ENCODE measurements at regions not wholly inside any gene's neighbourhood (a gene's known extent, or its start where the extent isn't known, plus 50 kb on each side); places are given as distances from the start of the nearest gene placed in this dataset.

DNA sequence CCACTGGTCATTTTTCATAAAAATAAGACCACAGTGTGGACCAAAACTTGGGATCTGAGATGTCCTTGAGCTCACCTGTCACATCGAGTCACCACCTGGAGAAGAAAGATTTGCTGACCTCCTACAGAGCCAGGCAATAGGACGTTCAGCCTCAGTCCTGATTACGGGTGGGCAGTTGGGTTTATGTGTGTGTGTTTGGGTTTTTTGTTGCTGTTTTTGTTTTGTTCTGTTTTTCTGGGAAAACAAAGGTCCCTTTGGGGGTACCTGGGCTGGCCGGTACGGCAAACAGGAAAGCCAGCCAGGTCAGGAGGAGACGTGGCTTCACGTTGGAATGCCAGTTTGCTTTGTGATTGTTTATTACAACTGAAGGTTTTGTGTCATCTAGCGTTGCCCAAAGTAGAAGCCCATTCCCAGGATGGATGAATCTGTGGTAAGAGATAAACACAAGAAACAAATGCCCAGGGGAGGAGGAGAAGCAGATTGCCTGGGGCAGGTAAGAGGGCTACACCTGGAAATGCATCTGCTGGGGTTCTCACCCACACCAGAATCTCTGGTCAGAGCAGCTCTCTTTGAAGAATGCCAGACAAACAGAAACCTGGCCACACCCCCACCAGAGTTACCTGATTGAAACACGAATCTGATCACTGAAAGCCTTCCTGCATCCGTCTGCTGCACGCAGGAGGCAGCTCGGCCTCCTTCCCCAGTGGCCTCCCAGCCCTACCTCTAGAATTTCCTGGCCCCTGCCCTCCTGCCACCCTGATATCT, 100.1 kb upstream of the DIO3 start:
- no peak for DNase-seq

DNA sequence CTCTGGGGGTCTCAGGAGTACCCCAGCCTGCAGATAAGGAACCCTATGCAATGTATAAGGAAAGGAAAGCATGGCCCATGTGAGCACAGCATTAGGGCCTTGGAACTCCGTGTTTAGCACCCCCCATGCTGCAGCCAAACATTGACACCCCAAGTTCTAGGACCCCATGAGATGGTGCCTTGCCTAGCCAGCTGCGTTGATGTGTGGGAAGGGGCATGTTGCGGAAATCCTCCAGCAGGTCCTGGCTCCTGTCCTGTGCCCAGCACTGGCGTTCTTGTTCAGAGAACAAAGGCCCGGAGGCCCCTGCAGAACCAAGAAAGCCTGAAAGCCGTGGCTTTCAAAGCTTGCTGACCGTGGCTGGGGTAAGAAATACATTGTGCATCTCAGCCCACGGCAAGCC, 99.4 kb upstream of the DIO3 start:
- no peak for DNase-seq

DNA sequence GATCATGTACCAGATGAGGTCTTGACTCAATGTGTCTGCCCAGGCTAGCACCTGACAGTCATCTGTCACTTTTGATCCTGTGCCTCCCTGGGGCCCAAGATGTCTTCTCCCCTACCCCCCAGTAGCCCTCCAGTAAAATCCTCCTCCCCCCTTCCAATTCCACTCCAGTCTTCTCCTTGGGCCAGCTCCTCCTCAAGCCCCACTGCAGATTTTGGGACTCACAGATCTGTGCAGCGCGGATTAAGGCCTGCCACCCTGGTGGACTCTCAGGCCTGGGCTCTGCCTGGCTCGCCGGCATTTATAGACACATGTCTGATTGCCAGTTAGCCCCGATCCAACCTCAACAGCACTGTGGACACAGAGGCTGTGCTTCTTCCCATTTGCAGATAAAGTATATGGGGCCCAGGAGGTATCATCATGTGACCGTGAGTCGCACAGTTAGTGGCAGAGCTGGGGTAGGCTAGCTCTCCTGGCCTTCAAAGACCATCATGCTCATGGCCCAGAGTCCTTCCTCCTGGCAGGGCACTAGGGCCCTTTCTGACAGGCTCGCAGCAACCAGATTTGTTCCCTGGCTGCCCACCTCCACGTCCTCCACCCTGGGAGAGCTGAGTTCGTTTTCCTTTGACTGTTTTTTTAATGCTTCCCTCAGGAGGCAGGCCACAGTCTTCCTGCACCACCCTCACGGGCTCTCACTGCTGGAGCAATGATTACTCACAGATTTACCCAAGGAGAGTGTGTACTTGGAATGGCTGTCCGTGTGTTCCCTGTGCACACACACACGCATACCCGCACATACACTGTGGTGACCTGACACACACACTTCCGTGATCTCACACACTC, 98.3 kb upstream of the DIO3 start:
- no peak for DNase-seq

DNA sequence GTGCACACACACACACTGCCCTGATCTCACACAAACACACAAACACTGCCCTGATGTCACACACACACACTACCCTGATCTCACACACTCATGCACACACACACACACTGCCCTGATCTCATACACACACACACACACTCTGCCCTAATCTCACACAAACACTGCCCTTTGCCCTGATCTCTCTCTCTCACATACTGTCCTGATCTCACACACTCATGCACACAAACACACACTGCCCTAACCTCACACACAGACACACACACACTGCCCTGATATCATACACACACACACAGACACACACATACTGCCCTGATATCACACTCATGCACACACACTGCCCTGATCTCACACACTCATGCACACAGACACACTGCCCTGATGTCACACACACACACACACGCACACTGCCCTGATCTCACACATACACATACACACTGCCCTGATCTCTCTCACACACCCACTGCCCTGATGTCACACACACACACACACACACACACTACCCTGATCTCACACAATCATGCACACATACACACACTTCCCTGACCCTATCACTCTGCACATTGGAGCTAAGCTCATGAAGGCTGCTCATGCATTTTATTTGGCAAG, 97.6 kb upstream of the DIO3 start:
- no peak for DNase-seq

DNA sequence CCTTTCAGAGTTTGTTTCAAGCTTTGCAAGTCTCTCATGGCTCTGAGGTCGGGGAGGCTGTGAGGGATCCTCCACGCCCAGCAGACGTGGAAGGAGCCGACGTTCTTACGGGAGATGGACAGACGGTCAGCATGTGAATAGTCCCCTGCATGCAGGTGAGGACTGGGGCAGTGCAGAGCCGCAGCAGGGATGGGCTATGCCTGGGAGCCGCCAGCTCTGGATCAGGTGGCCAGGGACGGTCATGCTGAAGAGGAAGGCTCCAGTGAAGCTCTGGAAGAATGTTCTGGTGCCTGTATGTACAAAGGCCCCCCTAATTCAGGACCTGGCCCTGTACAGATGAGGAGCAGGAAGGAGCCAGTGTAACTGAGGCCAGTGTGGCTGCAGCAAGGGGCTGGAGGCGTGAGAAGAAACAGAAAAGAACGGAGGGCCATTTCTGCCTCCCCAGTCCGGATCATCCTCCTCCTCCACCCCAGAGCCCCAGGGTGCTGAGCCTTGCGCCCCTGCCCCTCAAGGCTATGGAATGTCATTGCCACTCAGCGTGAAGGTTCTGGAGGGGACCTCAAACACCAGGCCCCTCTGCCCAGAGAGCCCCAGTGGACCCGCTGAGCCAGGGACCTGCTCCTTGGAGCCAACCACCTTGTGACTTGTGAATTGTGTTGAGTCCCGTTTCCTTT, 96.8 kb upstream of the DIO3 start:
- DNase-seq = no peak

DNA sequence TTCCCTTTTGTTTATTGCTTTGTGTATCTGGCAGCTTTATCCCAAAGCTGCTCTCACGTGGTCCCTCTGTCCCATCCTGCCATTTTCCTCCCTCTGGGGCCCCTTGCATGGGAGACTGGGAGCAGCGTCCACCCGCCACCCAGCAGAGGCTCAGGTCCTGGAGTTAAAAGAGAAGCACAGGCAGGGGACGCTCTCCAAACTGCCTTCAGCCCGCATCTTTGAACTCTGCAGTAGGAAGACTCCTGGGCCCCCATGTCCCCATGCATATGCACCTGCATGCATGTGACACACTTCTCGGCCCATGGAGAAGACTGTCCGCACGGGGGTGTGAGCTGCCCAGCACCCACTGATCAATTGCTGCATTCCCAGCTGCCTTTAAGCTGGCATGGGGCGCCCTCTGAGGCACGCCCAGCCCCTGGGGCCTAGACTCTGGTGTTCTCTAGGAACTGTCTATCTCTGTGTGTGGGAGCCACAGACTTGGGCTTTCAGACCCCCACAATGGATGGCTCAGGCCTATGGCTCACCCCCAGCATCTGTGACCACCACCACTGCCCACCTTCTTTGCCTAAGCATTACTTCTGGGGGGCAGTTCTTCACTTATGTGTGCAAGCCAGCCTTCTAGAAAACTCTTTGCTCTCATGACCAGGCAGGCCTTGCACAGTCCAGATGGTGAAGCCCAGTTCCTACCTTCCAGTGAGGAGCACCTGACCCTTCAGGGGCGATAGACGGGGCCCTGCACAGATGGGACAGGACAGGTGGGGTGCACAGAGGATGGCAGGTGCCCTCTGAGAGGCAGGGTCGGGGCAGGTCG, 96.1 kb upstream of the DIO3 start:
- no peak for DNase-seq

DNA sequence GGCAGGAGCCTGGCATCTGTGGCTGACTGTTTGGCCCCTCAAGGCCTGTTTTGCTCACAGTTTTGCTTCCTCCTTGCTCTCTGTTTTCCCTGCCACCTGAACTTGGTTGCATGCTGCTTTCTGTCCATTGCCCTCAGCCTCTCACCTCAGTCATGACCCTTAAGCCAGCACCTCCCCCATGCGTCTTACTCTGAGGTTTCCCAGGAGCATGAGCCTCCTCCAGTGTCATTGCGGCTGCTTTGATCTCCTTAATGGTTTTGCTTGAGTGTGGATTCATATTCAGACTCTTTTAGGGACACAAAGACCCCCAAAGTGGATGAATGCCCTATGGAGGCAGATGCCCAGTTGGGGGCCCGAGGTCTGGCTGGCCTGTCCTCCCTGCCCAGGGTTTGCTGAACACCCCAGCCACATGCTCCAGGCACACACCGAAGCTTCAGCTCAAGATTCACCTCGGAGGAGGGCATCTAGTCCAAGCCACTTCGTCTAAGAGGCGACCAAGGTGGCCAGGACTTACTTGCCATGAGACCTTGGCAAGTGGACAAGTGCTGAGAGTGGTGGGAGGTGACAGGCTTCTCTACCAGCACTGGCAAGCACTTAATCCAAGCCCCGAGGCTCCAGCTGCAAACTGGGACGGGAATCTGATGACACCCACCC, 95.4 kb upstream of the DIO3 start:
- DNase-seq = no peak

DNA sequence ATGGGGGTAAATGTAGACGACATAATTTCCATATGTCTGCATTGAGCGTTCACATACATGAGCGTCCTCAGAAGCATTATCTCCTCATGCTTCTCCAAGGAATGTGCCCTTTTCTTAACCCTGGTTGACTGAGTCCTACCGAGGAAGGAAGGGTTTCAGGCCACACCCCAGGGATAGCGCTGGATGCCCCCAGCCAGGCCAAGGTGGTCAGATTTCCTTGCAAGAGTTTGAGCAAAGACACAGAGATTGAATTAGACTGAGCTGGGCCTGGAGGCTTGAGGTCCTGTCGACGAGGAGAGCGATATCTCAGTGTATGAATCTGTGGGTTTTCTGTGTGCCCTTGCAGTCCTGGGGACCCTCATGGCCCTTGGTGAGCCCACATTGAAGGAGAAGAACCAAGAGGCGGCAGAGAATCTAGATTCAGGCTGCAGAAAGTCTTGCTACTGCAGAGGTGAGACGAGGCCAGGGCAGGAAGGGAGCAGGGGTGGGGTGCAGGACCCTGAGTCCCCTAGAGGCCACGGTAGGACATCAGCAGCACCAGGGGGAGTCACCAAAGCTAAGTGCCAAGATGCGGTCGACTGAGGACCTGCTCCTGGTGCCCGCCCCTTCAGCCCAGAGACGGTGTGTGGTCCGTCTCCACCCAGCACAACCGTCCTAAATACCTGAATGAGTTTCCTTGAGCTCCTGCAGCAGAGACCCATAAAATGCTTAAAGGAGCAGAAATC, 94.7 kb upstream of the DIO3 start:
- DNase-seq = no peak

DNA sequence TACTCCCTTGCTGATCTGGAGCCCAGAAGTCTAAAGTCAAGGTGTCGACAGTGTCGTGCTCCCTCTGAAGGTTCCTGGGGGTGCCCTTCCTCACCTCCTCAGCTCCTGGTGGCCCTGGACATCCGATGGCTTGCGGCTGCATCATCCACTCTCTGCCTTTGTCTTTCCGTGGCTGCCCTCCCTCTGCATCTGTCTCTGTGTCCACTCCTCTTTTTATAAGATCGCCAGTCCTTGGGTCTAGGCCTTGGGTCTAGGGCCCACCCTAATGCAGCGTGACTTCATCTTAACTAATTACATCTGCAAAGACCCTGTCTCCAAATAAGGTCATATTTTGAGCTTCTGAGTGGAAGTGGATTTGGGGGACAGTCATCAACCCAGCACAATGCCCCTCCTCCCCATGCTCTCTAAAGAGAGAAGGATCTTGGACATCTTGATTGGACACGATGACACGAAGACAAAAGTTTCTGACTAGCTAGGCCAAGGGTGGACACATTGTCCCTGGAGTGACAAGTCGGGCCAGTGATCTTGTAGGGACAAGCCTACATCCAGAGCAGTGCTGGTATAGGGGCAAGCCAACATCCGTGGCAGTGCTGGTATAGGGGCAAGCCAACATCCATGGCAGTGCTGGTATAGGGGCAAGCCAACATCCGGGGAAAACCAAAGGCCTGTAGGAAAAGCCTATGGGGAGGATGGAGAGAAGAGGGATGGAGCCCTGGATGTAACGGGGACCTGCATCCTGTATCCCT, 93.9 kb upstream of the DIO3 start:
- no peak for DNase-seq

DNA sequence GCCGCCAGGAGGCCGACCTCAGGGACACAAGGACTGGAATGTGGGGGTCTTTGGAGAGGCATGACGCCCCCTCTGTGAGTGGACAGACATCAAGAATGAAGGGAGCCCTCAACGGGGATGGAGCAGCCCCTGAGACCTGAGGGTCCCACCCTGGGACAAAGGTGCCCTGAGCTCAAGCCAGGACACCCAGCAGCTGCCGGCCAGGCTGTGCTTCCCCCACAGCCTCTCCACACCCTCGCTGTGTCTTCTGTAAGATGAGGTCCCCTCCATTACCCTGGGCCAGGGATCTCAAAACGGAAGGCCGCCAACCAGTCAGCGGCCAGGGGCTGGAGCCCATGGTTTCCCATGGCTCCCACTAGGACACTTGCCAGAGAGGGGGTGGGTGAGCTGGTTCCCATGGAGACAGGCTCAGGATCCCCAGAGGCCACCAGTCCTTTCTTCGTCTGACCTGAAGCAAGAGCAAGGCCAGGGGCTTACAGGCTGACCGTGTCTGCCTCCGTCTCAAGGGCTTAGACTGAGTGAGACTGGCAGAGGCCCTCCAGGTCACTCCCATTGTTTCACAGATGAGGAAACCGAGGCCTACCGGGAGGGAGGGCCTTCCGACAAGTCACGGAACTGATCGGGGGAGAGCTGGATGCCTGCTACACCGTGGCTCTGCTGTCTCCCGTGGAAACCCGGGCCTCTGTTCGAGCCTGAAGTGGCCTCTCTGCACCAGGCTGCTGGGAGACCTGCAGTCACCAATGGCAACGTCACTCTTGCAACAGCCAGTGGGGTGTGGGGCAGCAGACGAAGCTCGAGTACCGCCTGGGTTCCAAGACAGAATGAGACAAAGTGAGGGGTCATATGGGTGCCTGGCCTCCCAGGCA, 91.7 kb upstream of the DIO3 start:
- no peak for DNase-seq

DNA sequence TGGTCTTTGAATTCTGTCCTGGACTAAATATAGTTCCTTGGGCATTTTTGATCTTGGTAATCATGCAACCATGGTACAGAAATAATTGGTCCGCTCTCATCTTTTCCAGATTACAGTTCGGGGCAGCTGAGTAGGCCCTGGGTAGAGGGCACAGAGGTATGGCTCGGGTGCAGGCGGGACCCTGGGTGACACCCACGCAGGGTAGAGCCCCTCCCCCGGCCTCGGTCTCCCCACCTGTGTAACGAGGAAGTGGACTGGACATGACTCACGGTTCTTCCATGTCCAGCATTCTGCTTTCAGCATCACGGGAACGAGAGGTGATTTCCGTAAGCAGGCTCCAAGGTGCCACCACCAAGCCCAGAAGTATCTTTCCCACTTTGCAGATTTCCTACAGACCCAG, 91.0 kb upstream of the DIO3 start:
- no peak for DNase-seq

DNA sequence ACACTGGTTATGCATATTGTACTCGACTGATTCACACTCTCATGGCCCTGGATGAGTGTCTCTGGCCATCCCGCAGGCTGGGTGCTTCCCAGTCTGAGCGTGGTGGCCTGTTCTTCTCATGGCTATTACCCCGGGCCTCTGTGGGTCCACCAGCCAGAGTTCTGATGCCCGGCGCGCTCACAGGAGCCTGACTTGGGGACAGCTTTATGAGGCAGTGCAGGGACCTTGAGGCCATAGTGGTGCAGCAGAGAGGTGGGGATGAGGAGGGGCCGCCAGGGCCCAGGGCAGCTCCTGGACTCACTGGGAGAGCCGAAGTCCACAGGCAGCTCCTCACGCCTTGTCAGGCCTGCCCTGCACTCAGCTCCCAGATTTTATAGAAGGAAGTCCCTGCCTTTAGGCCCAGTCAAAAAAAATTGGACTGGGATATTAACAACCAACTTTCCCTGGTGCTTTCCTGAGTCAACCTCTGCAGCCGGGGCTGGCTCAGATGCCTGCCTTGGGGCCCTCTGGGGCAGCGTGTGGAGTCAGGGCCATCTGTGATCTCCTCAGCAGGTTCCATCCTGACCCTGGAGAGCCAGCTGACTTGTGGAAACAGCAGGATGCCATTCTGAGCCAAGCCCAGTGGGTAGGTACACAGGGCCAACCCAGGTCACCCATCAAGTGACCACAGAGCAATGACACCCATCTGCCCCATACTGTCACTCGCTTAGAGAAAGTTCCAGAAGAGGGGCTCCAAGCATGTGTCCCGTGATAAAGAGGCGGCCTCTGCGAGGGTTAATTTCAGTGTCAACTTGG, 89.4 kb upstream of the DIO3 start:
- DNase-seq = no peak

DNA sequence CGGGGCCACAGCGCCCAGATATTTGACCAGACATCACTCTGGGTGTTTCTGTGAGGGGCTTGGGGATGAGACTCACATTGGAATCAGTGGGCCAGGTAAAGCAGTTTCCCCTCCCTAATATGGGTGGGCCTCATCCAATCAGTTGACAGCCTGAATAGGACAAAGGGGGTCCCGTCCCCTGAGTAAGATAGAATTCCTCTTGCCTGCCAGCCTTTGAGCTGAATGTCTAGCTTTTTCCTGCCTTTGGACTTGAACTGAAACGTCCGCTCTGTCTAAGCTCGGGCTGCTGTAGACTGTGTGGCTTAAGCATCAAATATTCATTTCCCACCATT, 88.8 kb upstream of the DIO3 start:
- no peak for DNase-seq

DNA sequence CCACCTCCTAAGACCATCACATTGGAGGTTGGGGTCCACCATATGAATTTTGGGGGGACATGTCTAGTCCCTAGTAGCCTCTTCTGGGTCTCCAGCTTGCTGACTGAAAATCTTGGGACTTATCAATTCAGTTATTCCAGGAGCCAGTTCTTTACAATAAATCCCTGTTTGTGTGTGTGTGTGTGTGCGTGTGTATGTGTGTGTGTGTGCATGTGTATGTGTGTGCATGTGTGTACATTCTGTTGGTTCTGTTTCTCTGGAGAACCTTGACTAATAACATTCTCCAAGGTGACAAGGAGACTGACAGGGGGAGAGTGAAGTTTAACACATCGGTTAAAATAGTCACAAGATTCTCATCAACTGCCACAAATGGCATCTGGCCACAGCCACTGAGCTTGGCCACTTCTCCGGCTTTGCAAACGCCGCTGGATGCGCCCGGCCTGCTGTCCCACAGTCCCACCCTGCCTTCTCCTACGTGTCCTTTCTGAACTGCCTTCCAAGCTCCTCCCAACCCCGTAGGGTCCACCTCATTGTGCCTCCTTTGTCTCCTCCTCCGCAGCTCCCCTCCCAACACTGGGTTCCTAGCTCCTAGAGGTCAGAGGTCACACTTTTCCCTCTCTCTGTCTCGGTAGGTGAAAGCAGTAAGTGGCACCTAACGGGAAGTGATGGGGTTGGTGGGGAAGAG, 88.1 kb upstream of the DIO3 start:
- DNase-seq = no peak

DNA sequence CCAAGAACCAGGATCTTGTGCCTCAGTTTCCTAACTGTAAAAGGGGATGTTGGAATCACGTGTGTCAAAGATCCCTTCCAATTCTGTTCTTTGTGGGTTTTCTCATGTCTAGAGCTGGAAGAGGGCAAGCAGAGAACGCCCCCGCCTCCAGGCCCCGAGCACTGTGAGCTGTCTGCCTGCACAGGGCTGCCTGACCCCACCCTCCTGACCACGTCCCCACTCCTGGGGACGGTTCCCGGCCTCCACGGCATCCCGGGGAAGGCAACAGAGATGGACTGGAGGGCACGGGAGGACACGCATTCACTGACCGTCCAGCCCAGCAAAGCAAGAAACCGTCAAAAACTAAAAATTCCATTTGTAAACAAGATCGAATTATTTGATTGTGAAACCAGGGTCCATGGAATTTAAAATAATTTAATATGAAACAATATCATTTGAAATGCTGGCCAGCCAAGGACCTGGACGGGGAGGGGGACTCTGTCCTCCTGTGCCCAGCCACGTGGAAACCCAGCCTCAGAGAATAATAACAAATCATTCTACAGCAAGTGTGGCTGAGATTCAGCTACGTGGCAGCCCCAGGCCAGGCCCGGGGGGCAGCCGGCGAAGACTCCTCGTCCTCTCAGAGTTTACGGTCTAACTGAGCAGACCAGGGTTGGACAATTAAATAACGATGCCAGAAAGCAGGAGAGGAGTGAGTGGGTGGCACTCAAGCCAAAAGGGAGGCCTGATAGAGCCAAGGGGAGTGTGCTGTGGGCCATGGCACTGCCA, 87.3 kb upstream of the DIO3 start:
- no peak for DNase-seq

DNA sequence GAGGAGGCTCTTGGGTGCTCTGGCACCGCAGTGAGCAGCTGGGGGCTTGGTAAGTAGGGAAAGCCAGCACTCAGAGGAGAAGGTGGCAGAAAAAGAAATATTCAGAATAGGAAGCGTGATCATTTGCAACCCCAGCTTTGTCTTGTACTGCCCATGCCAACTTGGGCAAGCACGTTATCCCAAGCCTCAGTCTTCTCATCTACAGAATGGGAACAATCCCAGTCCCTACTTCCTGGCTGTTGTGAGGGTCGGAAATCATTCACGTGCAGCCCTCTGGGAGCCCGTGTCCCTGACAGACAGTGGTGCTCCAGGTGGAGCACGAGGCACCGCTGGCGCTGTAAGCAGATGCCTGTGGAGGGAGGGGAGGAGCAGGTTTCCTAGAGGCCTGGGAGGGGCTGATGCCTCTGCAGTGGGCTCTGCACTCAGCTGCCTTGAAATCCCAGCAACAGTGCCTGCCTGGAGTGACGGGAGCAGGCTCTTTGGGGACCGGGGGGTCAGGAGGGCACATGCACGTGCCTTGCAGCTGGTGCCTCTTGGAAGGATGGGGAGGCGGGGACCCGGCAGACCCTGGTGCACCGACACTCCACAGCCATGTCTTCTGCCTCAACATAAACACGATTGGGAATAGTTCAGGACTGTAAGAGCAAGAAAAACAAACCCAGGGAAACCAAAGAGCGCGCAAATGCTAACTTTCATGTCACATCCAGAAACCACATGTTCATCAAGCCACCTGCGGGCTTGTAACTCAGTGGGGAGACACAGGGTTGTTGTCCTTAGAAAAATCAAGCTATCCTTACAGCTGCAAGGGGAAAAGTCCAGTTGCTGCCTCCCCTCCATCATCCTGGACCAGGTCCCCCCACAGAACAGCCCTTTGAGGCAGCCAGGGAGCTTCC, 86.5 kb upstream of the DIO3 start:
- no peak for DNase-seq

Measured in effector CD8-positive, alpha-beta T cell (primary cell).